Thyroid gland (tissue), 4 donors: ENCODE measurements at regions not wholly inside any gene's neighbourhood (a gene's known extent, or its start where the extent isn't known, plus 50 kb on each side); places are given as distances from the start of the nearest gene placed in this dataset.

Source experiments
- DNase-seq, 2 donors: peaks; one replicate each; pipeline ENCODE4 v3.0.0-alpha.2; 2019
- H3K27ac ChIP-seq, 3 donors: fragments of 200-600 bp; sonication (generic); 1 replicate in 2 of 3; 2 replicates in 1 of 3; pipeline ENCODE4 v1.5.1; 2016 to 2019; ENCODE audit warnings: mild to moderate bottlenecking in 1 of 3, moderate library complexity in 1 of 3
- H3K27me3 ChIP-seq: fragments of 200-600 bp; sonication (generic); one replicate; pipeline ENCODE4 v1.5.1; 2019
- H3K36me3 ChIP-seq, 2 donors: fragments of 200-600 bp; sonication (generic); one replicate each; pipeline ENCODE4 v1.5.1; 2016 to 2019
- H3K4me1 ChIP-seq, 2 donors: fragments of 200-600 bp; sonication (generic); one replicate each; pipeline ENCODE4 v1.5.1; 2017 to 2019
- H3K4me3 ChIP-seq, 3 donors: fragments of 200-600 bp; sonication (generic); replicated peaks in 1 of 3; 1 replicate in 2 of 3; 2 replicates in 1 of 3; pipeline ENCODE4 v1.5.1; 2016; ENCODE audit warnings: mild to moderate bottlenecking in 1 of 3
- H3K9me3 ChIP-seq: fragments of 200-600 bp; sonication (generic); one replicate; pipeline ENCODE4 v1.5.1; 2017
- CTCF ChIP-seq, 6 experiments: fragments of 200-600 bp in 3 of 6; fragments of 450-650 bp in 3 of 6; sonication (generic) in 3 of 6; IDR thresholded peaks; one replicate each; pipeline ENCODE4 v1.5.1; 2016 to 2019; ENCODE audit warnings: antibody characterized with exemption in 6 of 6, mild to moderate bottlenecking in 2 of 6, inconsistent platforms in 1 of 6, moderate library complexity in 1 of 6
- POLR2A ChIP-seq, 2 donors: fragments of 450-650 bp; IDR thresholded peaks; one replicate each; pipeline ENCODE4 v1.6.1; 2017; ENCODE audit warnings: antibody characterized with exemption in 2 of 2, mild to moderate bottlenecking in 2 of 2, moderate library complexity in 1 of 2
- WGBS, 2 donors: methylation state at CpG; one replicate each; pipeline ENCODE4 v1.1.5; 2017; 5-methylcytosine and 5-hydroxymethylcytosine counted together
- intact Hi-C: fragments of 100-400 bp; cut with DNase I; formaldehyde crosslinking; loops from one replicate; pipeline ENCODE4 v1.15.1; 2023

DNA sequence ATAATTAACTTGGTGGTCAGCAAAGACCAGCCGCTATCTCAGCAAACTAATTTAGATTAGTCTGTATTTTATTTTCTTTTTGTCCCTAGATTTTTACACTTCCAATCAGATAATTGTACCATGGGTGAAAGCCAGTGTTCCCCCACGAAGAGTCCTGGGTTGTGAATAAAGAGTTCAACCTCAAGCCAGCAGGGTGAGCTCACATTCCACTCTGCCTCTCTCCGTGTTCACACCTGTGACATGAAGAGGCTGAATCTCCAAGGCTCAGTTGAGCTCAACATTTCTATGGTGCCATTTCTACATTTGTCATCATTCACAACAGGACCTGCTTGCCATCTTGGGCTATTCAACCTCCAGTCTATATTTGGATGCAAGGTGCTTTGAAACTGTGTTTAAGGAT, 771.5 kb downstream of the GALR1 start:
- Histone ChIP-seq H3K4me3 (no peak overlapping the region), H3K27me3 (no peaks in the 10 kb centered on the region), H3K27ac (no peak overlapping the region), H3K4me1 (no peaks in the 10 kb centered on the region), H3K9me3 (no peaks in the 10 kb centered on the region), H3K36me3 (no peaks in the 10 kb centered on the region)
- TF ChIP-seq CTCF (IDR thresholded peaks at IDR 0.05) (peak in 3 of 6 experiments; percentile 12 to 17 (median 13)), POLR2A (IDR thresholded peaks at IDR 0.05) (no peak)
- no peak for DNase-seq
- 43 to 52% methylated on average over 3 of the region's 3 CpGs for WGBS, 2 donors
- intact Hi-C loops, result no loop called here

DNA sequence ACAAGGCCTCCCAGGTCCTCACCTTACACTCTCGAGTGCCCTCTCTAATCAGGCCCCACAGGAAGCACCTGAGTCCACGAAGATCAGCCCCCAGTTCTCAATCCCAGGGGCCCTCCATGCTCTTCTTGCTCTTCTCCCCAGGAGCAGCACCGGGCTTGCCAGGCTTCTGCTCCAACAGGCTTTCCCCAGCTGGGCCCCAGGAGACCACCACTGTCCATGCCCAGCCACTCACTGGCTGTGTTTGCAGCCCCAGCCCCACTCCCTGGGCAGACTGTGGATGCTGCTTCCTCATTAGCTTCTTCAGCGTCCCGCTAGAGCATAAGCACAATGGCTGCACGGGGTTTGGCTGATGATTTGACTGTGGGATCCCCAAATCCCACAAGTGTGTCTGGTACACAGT, 781.9 kb downstream of the GALR1 start:
- intact Hi-C loops, result no loop called here
- TF ChIP-seq CTCF (IDR thresholded peaks at IDR 0.05) (no peak), POLR2A (IDR thresholded peaks at IDR 0.05) (no peak)
- no peak overlapping the region for H3K27ac ChIP-seq
- 69 to 72% methylated on average over 6 of the region's 6 CpGs for WGBS, 2 donors
- no peaks in the 10 kb centered on the region for H3K27me3 ChIP-seq
- no peak overlapping the region for H3K4me3 ChIP-seq
- H3K9me3 ChIP-seq, result no peaks in the 10 kb centered on the region
- DNase-seq, result no peak
- H3K36me3 ChIP-seq, result no peaks in the 10 kb centered on the region
- no peaks in the 10 kb centered on the region for H3K4me1 ChIP-seq

GRCh38 chr18:78031991-78032390, 782.3 kb downstream of the GALR1 start:
- intact Hi-C loops, result no loop called here
- no peak for DNase-seq
- WGBS, 2 donors, result 89 to 95% methylated on average over 8 of the region's 8 CpGs
- Histone ChIP-seq H3K27me3 (no peaks in the 10 kb centered on the region), H3K27ac (no peak overlapping the region), H3K4me1 (no peaks in the 10 kb centered on the region), H3K4me3 (no peak overlapping the region), H3K36me3 (no peaks in the 10 kb centered on the region), H3K9me3 (no peaks in the 10 kb centered on the region)
- TF ChIP-seq POLR2A (IDR thresholded peaks at IDR 0.05), result no peak
- TF ChIP-seq CTCF (IDR thresholded peaks at IDR 0.05), result no peak

- no peaks in the 10 kb centered on the region for H3K9me3 ChIP-seq
- no peak overlapping the region for H3K27ac ChIP-seq
- H3K36me3 ChIP-seq, result no peaks in the 10 kb centered on the region
- no peak overlapping the region for H3K4me3 ChIP-seq
- no peaks in the 10 kb centered on the region for H3K27me3 ChIP-seq
- TF ChIP-seq POLR2A (IDR thresholded peaks at IDR 0.05), result no peak
- intact Hi-C loops, result no loop called here
- H3K4me1 ChIP-seq, result no peaks in the 10 kb centered on the region
- no peak for DNase-seq
- 71 to 79% methylated on average over 6 of the region's 6 CpGs for WGBS, 2 donors
Observed at GRCh38 chr18:78032574-78032973, 782.9 kb downstream of the GALR1 start.

DNA sequence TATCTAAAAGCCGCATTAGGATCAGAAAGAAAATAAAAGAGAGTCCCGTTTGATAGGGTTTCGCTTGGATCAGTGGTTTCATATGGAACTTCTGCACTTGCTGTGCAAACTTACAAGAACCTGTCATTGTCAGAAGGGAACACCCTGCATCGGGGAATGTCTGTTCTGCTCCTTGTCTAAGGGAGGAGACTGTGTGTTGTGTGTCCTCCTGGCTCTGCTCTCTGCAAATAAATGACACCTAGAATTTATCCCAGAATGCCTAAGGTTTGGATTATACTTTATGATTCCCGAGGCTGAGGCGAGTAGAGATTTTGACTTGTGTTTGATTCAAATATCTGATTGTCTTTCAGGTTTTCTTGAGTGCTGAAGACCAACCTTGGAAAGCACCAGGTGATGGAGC, 785.1 kb downstream of the GALR1 start:
- Histone ChIP-seq H3K27me3 (no peaks in the 10 kb centered on the region), H3K4me3 (no peak overlapping the region), H3K27ac (no peak overlapping the region), H3K9me3 (no peaks in the 10 kb centered on the region), H3K36me3 (no peaks in the 10 kb centered on the region), H3K4me1 (no peaks in the 10 kb centered on the region)
- 86 to 89% methylated on average over 6 of the region's 6 CpGs for WGBS, 2 donors
- no peak for DNase-seq
- intact Hi-C loops, result no loop called here
- TF ChIP-seq POLR2A (IDR thresholded peaks at IDR 0.05) (no peak), CTCF (IDR thresholded peaks at IDR 0.05) (no peak)

DNA sequence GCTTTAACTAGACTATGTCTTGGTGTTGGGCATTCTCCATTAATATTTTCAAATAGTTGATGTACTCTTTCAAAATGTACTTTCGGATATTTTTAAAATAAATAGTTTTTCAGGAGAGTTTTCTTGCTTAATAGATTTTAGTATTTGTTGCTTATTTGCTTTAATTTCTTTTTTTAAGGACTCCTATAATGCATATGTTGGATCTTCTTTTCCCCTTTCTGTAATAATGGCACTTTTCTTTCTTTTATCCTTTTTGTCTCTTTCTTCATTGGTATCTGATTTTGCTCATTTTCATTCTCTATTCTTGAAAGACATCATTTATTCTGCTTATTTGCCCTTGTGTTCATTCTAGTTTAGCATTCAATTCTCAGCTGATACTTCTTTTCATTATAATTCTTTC, 791.6 kb downstream of the GALR1 start:
- TF ChIP-seq CTCF (IDR thresholded peaks at IDR 0.05) (no peak), POLR2A (IDR thresholded peaks at IDR 0.05) (no peak)
- H3K27me3 ChIP-seq, result no peaks in the 10 kb centered on the region
- H3K9me3 ChIP-seq, result no peaks in the 10 kb centered on the region
- no peaks in the 10 kb centered on the region for H3K36me3 ChIP-seq
- intact Hi-C loops, result no loop called here
- 76 to 79% methylated on average over 1 of the region's 1 CpG for WGBS, 2 donors
- DNase-seq, result no peak
- no peaks in the 10 kb centered on the region for H3K4me1 ChIP-seq
- H3K27ac ChIP-seq, result no peak overlapping the region
- H3K4me3 ChIP-seq, result no peak overlapping the region
